ENCODE measurements at regions not wholly inside any gene's neighbourhood (a gene's known extent, or its start where the extent isn't known, plus 50 kb on each side); places are given as distances from the start of the nearest gene placed in this dataset.
"Not testable (repeated sequence)": the region's sequence is repeated elsewhere in the genome, so short reads cannot be mapped to it uniquely, and the experiment has no call there.

- DNase-seq (ENCODE audit: low read depth), result peak; percentile 56
Measured at GRCh38 chr10:124213471-124213870, 120.1 kb upstream of the CHST15 start.

- DNase-seq (ENCODE audit: low read depth), result no peak
Measured at GRCh38 chr10:124212702-124213101, 119.3 kb upstream of the CHST15 start.

DNA sequence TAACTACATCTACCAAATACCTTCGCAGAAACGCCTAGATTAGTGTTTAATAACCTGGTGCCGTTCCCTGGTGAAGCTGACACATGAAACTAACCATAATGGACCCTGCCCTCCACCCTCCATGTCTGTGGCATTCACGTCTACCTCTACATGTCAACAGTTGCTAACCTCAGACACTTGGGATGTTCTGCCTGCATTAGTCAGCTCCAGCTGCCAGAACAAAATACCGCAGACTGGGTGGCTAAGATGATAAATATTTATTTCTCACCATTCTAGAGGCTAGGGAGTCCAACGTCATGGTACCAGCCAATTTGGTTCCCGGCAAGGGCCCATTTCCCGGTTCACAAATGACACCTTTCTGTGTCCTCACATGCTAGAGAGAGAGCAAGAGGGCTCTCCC, 118.5 kb upstream of the CHST15 start:
- DNase-seq (ENCODE audit: low read depth), result peak; percentile 73

- DNase-seq (ENCODE audit: low read depth), result no peak
Measured at GRCh38 chr10:124210263-124210662, 116.9 kb upstream of the CHST15 start.

GRCh38 chr10:124207391-124207790, 114.0 kb upstream of the CHST15 start:
- no peak for DNase-seq (ENCODE audit: low read depth)

DNA sequence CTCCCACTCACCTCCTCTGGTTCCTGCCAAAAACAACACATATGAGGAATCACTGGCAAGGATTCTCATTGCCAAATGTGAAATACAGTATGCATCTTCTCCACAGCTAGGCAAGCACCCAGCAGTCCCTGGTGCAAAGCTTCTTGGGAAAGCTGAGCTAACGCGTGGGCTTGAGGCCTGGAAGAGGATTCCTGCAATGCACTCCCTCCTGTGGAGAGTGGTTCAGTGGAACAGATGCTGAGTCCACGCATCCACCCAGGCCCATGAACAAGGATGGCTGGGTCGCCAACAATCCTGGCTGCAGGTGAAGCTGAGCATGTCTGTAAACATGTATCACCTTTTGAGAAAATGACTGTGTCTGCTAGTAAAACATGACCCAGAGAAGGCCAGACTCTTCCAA, 113.2 kb upstream of the CHST15 start:
- no peak for DNase-seq (ENCODE audit: low read depth)

- DNase-seq (ENCODE audit: low read depth), result no peak
Measured at GRCh38 chr10:124205432-124205831, 112.0 kb upstream of the CHST15 start.

GRCh38 chr10:124204726-124205125, 111.3 kb upstream of the CHST15 start:
- no peak for DNase-seq (ENCODE audit: low read depth)

DNA sequence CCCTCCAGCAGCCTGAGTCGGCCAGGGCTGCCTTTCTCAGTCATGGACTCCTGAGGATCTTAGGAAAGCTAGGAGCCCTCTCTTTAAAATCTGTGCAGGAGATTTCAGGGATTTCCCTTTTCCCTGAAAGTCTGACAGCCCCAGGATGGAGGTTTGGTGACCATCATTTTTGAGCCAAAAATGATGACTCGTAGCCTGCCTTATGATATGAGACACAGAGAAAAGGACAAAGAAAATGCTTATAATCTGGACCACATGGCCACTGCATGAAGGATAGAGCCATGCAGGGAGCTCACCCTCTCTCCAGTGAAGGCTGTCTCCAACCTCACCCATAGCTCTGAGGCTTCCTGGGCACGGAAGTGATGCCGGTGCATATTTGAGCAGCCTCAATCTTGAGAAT, 106.6 kb upstream of the CHST15 start:
- DNase-seq (ENCODE audit: low read depth), result no peak

DNA sequence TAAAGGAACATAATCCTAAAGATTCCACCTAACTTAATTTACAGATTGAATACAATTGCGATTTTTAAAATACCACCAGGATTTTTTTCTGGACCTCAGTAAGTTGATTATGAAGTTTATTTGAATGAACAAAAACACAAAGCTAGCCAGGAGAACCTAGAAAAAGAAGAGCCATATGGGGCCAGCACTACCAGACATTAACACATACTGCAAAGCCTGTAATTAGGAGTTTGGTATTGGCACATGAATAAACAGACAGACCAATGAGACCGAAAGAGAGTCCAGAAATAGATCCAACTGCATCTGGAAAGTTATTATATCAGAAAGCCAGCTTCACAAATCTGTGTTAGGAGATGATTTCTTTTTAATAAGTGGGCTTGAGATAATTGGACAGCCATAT, 105.5 kb upstream of the CHST15 start:
- DNase-seq (ENCODE audit: low read depth), result no peak

DNA sequence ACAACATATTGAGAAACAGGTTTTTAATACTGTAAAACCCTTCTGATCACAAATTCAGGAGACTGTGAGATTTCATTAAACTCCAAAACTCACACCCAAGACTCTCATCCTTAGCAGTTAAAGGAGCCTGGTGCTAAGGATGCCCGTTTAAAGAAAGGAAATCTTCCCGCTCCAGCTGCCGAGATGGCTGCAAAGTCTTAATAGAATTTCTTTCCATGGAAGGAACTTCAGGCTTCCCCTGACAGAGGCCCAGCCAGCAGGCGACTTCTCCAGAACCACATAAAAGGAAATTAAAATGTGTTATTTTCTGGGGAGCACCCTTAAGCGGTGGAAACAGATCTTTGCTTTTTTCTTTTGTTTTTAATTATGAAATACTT, 104.7 kb upstream of the CHST15 start:
- DNase-seq (ENCODE audit: low read depth), result no peak

DNA sequence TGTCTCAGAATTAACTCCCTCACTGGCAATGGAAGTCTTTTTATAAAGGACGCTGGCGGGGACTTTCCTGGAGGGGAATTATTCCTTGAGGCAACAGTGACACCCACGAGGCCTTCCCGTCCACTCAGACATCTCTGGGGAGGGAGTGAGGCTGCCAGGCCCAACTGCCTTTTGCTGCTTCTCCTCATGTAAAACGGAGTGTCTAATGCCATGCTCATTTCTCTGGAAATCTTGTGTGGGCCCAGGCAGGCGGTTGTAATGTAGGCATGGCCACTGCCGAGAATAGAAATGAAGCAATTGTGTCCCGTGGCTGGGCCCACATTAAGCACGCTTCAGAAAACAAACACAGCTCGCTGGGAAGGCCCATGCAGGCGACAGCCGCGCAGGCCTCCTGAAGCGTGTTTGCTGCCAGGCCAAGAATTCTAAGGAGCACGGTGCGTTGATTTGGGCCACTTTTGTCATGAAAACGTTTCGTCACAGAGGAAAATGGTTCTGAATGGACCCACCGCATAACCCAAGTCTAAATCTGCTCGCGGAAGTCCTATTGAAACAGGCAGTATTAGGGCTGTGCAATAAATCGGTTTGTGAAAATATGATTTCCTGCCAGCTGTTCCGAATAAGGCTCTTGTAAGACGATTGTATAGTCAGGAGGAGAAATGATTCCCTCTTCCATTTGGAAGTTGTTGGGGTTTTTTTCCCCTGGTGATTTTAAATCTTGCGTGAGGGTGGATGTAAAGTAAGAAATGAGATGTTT, 104.2 kb upstream of the CHST15 start:
- no peak for DNase-seq (ENCODE audit: low read depth)

- no peak for DNase-seq (ENCODE audit: low read depth)
Measured at GRCh38 chr10:124196659-124197058, 103.3 kb upstream of the CHST15 start.

DNA sequence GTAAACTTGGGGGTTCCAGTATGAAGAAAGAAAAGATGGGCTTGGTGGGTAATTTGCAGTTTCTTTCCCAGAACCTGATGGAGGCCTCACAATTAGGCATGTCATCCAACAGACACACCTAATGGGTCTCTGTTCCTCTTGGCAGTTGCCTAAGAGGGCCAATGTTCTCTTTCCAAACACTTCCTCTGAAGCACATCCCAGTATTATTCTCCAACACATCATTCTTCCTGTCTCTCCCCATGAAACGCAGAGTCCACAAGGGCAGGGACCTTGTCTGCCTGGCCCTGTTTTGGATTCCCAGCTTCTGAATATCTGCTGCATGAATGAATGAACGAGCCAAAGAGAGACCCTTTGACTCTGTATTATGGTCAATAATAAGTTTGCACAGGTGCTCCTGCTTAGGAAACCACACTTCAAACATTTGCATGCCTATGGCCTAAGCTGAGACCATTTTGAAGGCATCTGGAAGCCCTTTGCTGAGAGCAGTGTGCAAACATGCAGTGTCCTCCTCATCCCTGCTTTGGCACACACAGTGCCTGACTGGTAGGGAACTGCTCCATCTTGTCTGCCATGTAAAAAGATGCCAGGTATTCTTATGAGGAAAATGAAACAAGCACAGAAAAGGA, 100.9 kb upstream of the CHST15 start:
- no peak for DNase-seq (ENCODE audit: low read depth)

DNA sequence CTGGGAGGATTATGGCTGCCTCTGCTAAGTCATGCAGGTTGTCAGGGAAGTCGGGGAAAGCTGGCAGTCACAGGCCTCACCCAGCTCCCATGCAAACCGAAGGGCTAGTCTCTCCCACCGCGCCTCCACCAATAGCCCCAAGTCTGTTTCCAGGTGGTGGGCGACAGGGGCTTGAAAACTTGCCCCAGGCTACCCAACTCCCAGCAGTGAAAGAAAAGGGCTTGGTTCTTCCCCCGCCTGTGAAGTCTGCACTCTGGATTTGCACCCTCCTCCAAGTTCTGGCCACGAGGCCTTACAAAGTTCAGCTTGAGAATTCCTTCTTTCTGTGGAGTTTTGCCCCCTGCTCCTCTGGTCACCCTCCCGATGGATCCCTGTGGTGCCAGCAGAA, 99.9 kb upstream of the CHST15 start:
- DNase-seq (ENCODE audit: low read depth), result no peak

DNA sequence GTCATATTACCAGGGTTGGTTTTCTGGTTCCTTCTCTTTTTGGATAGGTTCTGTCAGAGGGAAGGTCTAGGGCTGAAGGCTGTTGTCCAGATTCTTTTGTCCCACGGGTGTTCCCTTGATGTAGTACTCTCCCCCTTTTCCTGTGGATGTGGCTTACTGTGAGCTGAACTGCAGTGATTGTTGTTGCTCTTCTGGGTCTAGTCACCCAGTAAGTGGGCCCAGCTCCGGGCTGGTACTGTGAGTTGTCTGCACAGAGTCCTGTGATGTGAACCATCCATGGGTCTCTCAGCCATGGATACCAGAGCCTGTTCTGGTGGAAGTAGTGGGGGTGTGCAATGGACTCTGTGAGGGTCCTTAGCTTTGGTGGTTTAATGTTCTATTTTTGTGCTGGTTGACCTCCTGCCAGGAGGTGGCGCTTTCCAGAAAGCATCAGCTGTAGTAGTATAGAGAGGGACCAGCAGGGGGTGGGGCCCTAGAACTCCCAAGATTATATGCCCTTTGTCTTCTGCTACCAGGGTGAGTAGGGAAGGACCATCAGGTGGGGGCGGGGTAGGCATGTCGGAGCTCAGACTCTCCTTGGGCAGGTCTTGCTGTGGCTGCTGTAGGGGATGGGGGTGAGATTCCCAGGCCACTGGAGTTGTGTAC, 99.4 kb upstream of the CHST15 start:
- not testable (repeated sequence) for DNase-seq (ENCODE audit: low read depth)

GRCh38 chr10:124190476-124190875, 97.1 kb upstream of the CHST15 start:
- not testable (repeated sequence) for DNase-seq (ENCODE audit: low read depth)

GRCh38 chr10:124186956-124187355, 93.6 kb upstream of the CHST15 start:
- DNase-seq (ENCODE audit: low read depth), result no peak

GRCh38 chr10:124185084-124185483, 91.7 kb upstream of the CHST15 start:
- DNase-seq (ENCODE audit: low read depth), result no peak

- DNase-seq (ENCODE audit: low read depth), result no peak
Measured at GRCh38 chr10:124184208-124184830, 90.9 kb upstream of the CHST15 start.

DNA sequence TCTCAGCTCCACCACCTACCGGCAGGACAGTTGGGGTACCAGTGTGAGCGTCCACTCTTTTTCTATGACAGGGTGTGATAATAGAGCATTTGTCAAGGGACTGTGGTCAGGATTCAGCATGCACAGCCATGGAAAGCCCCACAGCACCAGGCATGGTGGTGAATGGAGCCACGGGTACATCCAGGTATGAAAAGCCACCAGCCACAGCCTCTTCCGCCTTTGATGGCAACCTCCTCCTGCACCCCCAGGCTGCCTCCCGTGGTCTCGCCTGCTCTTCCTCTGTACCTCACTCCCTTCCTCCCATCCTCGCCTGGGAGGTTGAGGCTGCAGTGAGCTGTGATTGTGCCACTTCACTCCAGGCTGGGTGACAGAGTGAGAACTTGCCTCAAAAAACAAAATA, 90.2 kb upstream of the CHST15 start:
- no peak for DNase-seq (ENCODE audit: low read depth)

- no peak for DNase-seq (ENCODE audit: low read depth)
Measured at GRCh38 chr10:124182088-124182541, 88.7 kb upstream of the CHST15 start.

- no peak for DNase-seq (ENCODE audit: low read depth)
Measured at GRCh38 chr10:124181656-124182055, 88.3 kb upstream of the CHST15 start.
